Lung (tissue), 11 donors: ENCODE measurements at regions not wholly inside any gene's neighbourhood (a gene's known extent, or its start where the extent isn't known, plus 50 kb on each side); places are given as distances from the start of the nearest gene placed in this dataset.

Source experiments
- ATAC-seq: fragments of 200-7000 bp; cut with Tn5 transposase; one replicate; pipeline ENCODE4 v1.9.1; 2020; ENCODE audit warnings: moderate number of reproducible peaks; ENCODE audit not compliant: insufficient read depth, low FRiP score
- DNase-seq, 3 donors: peaks; one replicate each; pipeline ENCODE4 v3.0.0-alpha.2; 2013 to 2017
- H3K27ac ChIP-seq, 2 donors: one replicate each; pipeline ENCODE4 v1.5.1; 2013; ENCODE audit warnings: mild to moderate bottlenecking in 2 of 2, moderate library complexity in 2 of 2, control low read depth in 1 of 2, inconsistent platforms in 1 of 2, low read depth in 1 of 2, low read length in 1 of 2
- H3K27me3 ChIP-seq, 3 donors: one replicate each; pipeline ENCODE4 v1.5.1; 2013; ENCODE audit warnings: low read length in 2 of 3; ENCODE audit not compliant: control insufficient read depth in 3 of 3, insufficient read depth in 3 of 3
- H3K36me3 ChIP-seq, 4 donors: one replicate each; pipeline ENCODE4 v1.5.1; 2013; ENCODE audit warnings: low read length in 4 of 4, mild to moderate bottlenecking in 1 of 4, moderate library complexity in 1 of 4; ENCODE audit not compliant: control insufficient read depth in 4 of 4, insufficient read depth in 4 of 4
- H3K4me1 ChIP-seq, 5 donors: one replicate each; pipeline ENCODE4 v1.5.1; 2013; ENCODE audit warnings: low read length in 5 of 5, mild to moderate bottlenecking in 2 of 5, moderate library complexity in 1 of 5; ENCODE audit not compliant: control insufficient read depth in 5 of 5, insufficient read depth in 5 of 5
- H3K4me3 ChIP-seq: one replicate; pipeline ENCODE4 v1.5.1; 2013; ENCODE audit warnings: mild to moderate bottlenecking, control low read depth, moderate library complexity
- H3K9ac ChIP-seq, 2 donors: one replicate each; pipeline ENCODE4 v1.5.1; 2013; ENCODE audit warnings: low read length in 2 of 2, control low read depth in 1 of 2; ENCODE audit not compliant: insufficient read depth in 1 of 2
- H3K9me3 ChIP-seq, 4 donors: one replicate each; pipeline ENCODE4 v1.5.1; 2013; ENCODE audit warnings: low read length in 3 of 4, mild to moderate bottlenecking in 1 of 4, moderate library complexity in 1 of 4; ENCODE audit not compliant: control insufficient read depth in 4 of 4, insufficient read depth in 3 of 4
- WGBS, 2 donors: extraction: QIAGEN DNeasy Blood & Tissue Kit; methylation state at CpG; one replicate each; pipeline ENCODE4 v1.1.7; 2013; 5-methylcytosine and 5-hydroxymethylcytosine counted together
- TF ChIP-seq, protein P1 (sequence below): IDR thresholded peaks from 2 replicates; pipeline ENCODE4 v1.5.1; 2012; ENCODE audit warnings: mild to moderate bottlenecking; ENCODE audit errors: control extremely low read depth, extremely low read depth
- donor health status: control.
- donor health status: control.
- donor health status: Bipolar disorder and iron deficiency.
- donor health status: healthy.
- donor health status: DM: yes; HTN: yes; CAD: no.

DNA sequence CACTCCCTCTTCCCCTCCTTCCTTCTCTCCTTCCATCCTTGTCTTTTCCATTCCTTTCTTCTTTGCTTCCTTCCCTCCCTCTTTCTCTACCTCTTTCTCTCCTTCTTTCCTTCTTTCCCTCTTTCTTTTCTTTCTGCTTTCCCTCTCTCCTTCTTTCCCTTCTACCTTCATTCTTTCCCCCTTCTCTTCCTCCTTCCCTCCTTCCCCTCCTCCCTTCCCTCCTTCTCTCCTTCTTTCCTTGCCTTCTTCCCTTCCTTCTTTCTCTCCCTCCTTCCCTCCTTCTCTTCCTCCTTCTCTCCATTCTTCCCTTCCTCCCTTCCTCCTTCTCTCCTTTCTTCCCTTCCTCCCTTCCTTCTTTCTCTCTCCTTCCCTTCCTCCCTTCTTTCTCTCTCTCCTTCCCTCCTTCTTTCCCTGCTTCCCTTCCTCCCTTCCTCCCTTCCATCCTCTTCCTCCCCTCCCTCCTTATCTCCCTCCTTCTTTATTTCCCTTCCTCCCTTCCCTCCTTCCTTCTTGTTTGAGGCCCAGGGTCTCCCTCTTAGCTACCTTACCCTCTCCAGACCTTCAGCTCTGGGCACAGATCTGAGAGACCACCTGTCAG lies 77.0 kb downstream of the BUD13 start:
- no peak for DNase-seq
- Histone ChIP-seq H3K9ac (no peak overlapping the region), H3K36me3 (no peaks in the 10 kb centered on the region), H3K9me3 (no peaks in the 10 kb centered on the region), H3K27ac (no peak overlapping the region), H3K4me1 (peaks cover 0 to 7% (median 1%) of the 10 kb centered on the region in 5 donors), H3K27me3 (peaks cover 0 to 2% (median 2%) of the 10 kb centered on the region in 3 donors), H3K4me3 (no peak overlapping the region)
- no peak for ATAC-seq
- TF ChIP-seq, protein P1, sequence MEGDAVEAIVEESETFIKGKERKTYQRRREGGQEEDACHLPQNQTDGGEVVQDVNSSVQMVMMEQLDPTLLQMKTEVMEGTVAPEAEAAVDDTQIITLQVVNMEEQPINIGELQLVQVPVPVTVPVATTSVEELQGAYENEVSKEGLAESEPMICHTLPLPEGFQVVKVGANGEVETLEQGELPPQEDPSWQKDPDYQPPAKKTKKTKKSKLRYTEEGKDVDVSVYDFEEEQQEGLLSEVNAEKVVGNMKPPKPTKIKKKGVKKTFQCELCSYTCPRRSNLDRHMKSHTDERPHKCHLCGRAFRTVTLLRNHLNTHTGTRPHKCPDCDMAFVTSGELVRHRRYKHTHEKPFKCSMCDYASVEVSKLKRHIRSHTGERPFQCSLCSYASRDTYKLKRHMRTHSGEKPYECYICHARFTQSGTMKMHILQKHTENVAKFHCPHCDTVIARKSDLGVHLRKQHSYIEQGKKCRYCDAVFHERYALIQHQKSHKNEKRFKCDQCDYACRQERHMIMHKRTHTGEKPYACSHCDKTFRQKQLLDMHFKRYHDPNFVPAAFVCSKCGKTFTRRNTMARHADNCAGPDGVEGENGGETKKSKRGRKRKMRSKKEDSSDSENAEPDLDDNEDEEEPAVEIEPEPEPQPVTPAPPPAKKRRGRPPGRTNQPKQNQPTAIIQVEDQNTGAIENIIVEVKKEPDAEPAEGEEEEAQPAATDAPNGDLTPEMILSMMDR, result no peak

DNA sequence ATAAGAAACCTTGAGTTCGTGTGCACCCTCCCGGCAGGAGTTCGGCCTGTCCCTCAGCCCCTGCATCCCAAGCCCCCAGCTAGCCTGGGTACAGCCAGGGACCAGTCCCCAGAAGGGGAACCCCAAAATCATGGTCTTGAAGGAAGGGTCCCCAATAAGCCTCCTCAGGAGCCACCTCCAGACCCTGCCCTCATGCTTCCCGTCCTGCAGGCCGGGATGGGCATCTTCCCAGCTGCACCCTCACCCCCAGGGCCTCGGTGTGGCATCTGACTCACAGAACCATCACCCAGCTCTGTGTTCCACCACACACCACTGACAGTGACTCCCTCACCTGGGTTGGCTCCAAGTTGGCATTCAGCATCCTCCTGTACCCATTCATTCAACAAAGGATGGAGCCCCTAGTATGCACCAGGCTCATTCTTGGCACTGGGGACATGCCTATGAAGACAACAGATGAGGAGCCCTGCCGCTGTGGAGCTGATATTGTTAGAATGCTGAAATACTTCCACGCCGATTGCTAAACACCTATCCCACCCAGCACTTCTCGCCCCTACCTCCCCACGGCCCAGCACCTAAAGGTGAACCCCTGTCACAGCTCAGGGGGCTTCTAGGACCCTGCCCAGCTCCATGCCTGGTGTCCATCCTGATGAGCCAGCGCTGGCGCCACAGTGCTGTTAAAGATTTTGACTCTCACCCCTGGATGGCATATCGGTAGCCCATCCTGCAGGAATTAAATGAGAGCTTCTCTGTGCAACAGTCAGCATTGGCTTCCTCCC lies 77.8 kb downstream of the BUD13 start:
- DNase-seq, result no peak
- peaks cover 0 to 7% (median 0%) of the 10 kb centered on the region in 5 donors for H3K4me1 ChIP-seq
- H3K4me3 ChIP-seq, result no peak overlapping the region
- no peaks in the 10 kb centered on the region for H3K36me3 ChIP-seq
- no peak for ATAC-seq
- H3K27ac ChIP-seq, result no peak overlapping the region
- WGBS, 2 donors, result 90 to 91% methylated on average over 14 of the region's 14 CpGs
- peaks cover 0 to 2% (median 2%) of the 10 kb centered on the region in 3 donors for H3K27me3 ChIP-seq
- no peaks in the 10 kb centered on the region for H3K9me3 ChIP-seq
- TF ChIP-seq, protein P1, result no peak
- H3K9ac ChIP-seq, result no peak overlapping the region

DNA sequence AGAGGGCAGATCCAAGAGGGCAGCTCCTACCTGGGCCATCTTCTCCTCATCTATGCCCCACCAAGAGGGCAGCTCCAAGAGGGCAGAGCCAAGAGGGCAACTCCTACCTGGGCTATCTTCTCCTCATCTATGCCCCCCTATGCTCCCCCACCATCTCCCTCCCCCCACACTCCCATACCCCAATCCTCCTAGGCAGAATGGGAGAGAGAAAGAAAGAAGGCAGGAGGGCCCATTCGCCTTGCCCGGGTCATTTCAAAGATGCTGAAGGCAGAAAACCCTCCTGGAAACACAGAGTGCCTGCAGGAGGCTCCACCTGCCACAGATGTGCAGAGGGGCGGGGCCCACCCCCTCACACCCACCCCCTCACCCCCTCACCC lies 78.5 kb downstream of the BUD13 start:
- no peak overlapping the region for H3K4me3 ChIP-seq
- DNase-seq (no peak), ATAC-seq (no peak)
- H3K4me1 ChIP-seq, result peaks cover 0 to 7% (median 0%) of the 10 kb centered on the region in 5 donors
- no peak overlapping the region for H3K27ac ChIP-seq
- H3K9me3 ChIP-seq, result no peaks in the 10 kb centered on the region
- H3K27me3 ChIP-seq, result peaks cover 0 to 2% (median 2%) of the 10 kb centered on the region in 3 donors
- no peak overlapping the region for H3K9ac ChIP-seq
- 56 to 71% methylated on average over 3 of the region's 3 CpGs for whole genome bisulfite sequencing, 2 donors
- TF ChIP-seq, protein P1, result no peak
- H3K36me3 ChIP-seq, result no peaks in the 10 kb centered on the region
